ENCODE measurements at regions not wholly inside any gene's neighbourhood (a gene's known extent, or its start where the extent isn't known, plus 50 kb on each side); places are given as distances from the start of the nearest gene placed in this dataset.
A peak's percentile ranks its signal among the peaks of the same experiment; 100 is the strongest.

- ATAC-seq (no peak), DNase-seq (ENCODE audit: low spot score) (no peak)
- no peak overlapping the region for H3K4me3 Mint-ChIP-seq
- Histone ChIP-seq H3K36me3 (ENCODE audit: insufficient read depth) (no peaks in the 10 kb centered on the region), H3K27ac (ENCODE audit: low read depth) (no peak overlapping the region), H3K4me3 (no peak overlapping the region), H3K79me2 (replicated peaks; ENCODE audit: insufficient read depth) (no peaks in the 10 kb centered on the region), H3K9me2 (ENCODE audit: insufficient read depth) (peaks cover 12% of the 10 kb centered on the region; the same call in 1 of the 2 replicates), H2AFZ (no peak overlapping the region; the same call in 1 of the 2 replicates), H3F3A (replicated peaks; ENCODE audit: low read depth) (no peaks in the 10 kb centered on the region), H4K20me1 (replicated peaks; ENCODE audit: insufficient read depth) (no peaks in the 10 kb centered on the region), H3K27me3 (ENCODE audit: insufficient read depth) (no peaks in the 10 kb centered on the region), H3K4me1 (ENCODE audit: insufficient read depth) (no peaks in the 10 kb centered on the region), H3K4me2 (no peak overlapping the region)
- H3K9me3 Mint-ChIP-seq = peaks cover 6% of the 10 kb centered on the region; the same call in 2 of the 3 replicates
- TF ChIP-seq ZNF331 (CRISPR knock-in tag; IDR thresholded peaks at IDR 0.05; ENCODE audit: low read depth) = no peak
- H3K27ac Mint-ChIP-seq = no peak overlapping the region
- peaks cover 3% of the 10 kb centered on the region; the same call in 2 of the 3 replicates for H3K36me3 Mint-ChIP-seq (ENCODE audit: low read depth)
- no peaks in the 10 kb centered on the region for H3K27me3 Mint-ChIP-seq (ENCODE audit: insufficient read depth, low read depth, poor library complexity)
- H3K4me1 Mint-ChIP-seq = no peaks in the 10 kb centered on the region
Measured at GRCh38 chr6:80544976-80545722, 438.7 kb downstream of the BCKDHB start.

- Mint-ChIP-seq H3K27ac (no peak overlapping the region), H3K36me3 (ENCODE audit: low read depth) (no peaks in the 10 kb centered on the region), H3K9me3 (peaks cover 3% of the 10 kb centered on the region; the same call in 1 of the 3 replicates), H3K4me3 (no peak overlapping the region), H3K27me3 (ENCODE audit: insufficient read depth, low read depth, poor library complexity) (no peaks in the 10 kb centered on the region), H3K4me1 (no peaks in the 10 kb centered on the region)
- H3K4me1 ChIP-seq (ENCODE audit: insufficient read depth) = no peaks in the 10 kb centered on the region
- no peak overlapping the region for H3K4me3 ChIP-seq
- TF ChIP-seq ZNF114 (CRISPR knock-in tag; IDR thresholded peaks at IDR 0.05) = no peak
- TF ChIP-seq JUNB (IDR thresholded peaks at IDR 0.05; ENCODE audit: unreplicated experiment) = no peak
- TF ChIP-seq ETS1 (IDR thresholded peaks at IDR 0.05) = no peak
- no peak for TF ChIP-seq CREB1 (CRISPR knock-in tag; IDR thresholded peaks at IDR 0.05; ENCODE audit: low read depth)
- no peak overlapping the region for H3K27ac ChIP-seq (ENCODE audit: low read depth)
- H3K79me2 ChIP-seq (replicated peaks; ENCODE audit: insufficient read depth) = no peaks in the 10 kb centered on the region
- H2AFZ ChIP-seq = peak overlapping the region; percentile 83; the same call in 1 of the 2 replicates
- no peaks in the 10 kb centered on the region for H4K20me1 ChIP-seq (replicated peaks; ENCODE audit: insufficient read depth)
- H3K9me2 ChIP-seq (ENCODE audit: insufficient read depth) = peaks cover 10% of the 10 kb centered on the region; the same call in 1 of the 2 replicates
- no peaks in the 10 kb centered on the region for H3K27me3 ChIP-seq (ENCODE audit: insufficient read depth)
- DNase-seq (ENCODE audit: low spot score) = no peak
- no peaks in the 10 kb centered on the region for H3K36me3 ChIP-seq (ENCODE audit: insufficient read depth)
- no peak overlapping the region for H3K4me2 ChIP-seq
- H3F3A ChIP-seq (replicated peaks; ENCODE audit: low read depth) = no peaks in the 10 kb centered on the region
- no peak for ATAC-seq
Measured at GRCh38 chr6:80544555-80544954, 438.1 kb downstream of the BCKDHB start.

DNA sequence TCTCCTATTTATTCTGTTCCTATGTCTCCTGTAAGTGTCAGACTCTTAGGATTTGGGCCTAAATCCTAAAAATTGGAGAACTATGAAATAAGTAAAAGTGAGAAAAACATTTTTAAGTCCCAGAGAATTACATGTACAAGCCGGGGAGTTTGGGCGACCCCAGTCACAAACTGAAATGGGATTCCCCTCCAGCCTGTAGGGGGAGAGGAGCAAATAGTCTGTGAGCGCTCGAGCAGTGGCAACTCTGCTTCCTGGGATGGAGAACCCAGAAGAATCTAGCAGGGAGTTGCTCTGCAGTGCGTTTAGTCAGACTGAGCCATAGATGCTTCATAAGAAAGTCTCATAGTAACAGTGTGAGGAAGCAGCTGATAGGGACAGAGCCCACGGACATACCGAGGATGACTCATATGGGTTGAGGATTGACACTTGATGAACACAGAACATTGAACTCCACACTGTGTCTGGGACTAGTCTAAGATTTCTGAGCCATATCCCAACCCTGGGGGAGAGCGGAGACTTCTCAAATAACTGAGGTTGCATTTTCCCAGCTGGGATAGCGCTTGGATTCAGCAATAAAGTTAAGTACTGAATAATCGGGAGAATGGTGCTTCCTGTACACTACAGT lies 437.2 kb downstream of the BCKDHB start:
- H3K27me3 ChIP-seq (ENCODE audit: insufficient read depth) = no peaks in the 10 kb centered on the region
- Mint-ChIP-seq H3K27ac (no peak overlapping the region), H3K9me3 (no peaks in the 10 kb centered on the region), H3K4me3 (no peak overlapping the region), H3K27me3 (ENCODE audit: insufficient read depth, low read depth, poor library complexity) (no peaks in the 10 kb centered on the region), H3K36me3 (ENCODE audit: low read depth) (no peaks in the 10 kb centered on the region), H3K4me1 (no peaks in the 10 kb centered on the region)
- ATAC-seq (peak; percentile 65), DNase-seq (ENCODE audit: low spot score) (peak; percentile 28)
- H3K27ac ChIP-seq (ENCODE audit: low read depth) = no peak overlapping the region
- no peaks in the 10 kb centered on the region for H3K4me1 ChIP-seq (ENCODE audit: insufficient read depth)
- H3K4me2 ChIP-seq = no peak overlapping the region
- H3K36me3 ChIP-seq (ENCODE audit: insufficient read depth) = no peaks in the 10 kb centered on the region
- no peak overlapping the region for H3K4me3 ChIP-seq
- H3K9me2 ChIP-seq (ENCODE audit: insufficient read depth) = peaks cover 6% of the 10 kb centered on the region; the same call in 1 of the 2 replicates
- H3F3A ChIP-seq (replicated peaks; ENCODE audit: low read depth) = no peaks in the 10 kb centered on the region
- H2AFZ ChIP-seq = peak overlapping the region; percentile 18; the same call in 1 of the 2 replicates
- TF ChIP-seq ZNF114 (CRISPR knock-in tag; IDR thresholded peaks at IDR 0.05) = no peak
- TF ChIP-seq EZH2phosphoT487 (IDR thresholded peaks at IDR 0.05; ENCODE audit: unreplicated experiment) = no peak
- no peak for TF ChIP-seq JUNB (IDR thresholded peaks at IDR 0.05; ENCODE audit: unreplicated experiment)
- TF ChIP-seq EZH2 (IDR thresholded peaks at IDR 0.05; ENCODE audit: low read depth, unreplicated experiment) = no peak
- peak in 1 of 2 experiments; percentile 34; a peak in 2 of 4 replicates for TF ChIP-seq CTCF (conservative IDR thresholded peaks at IDR 0.05; ENCODE audit: low read depth in 2 of 2)
- no peaks in the 10 kb centered on the region for H3K79me2 ChIP-seq (replicated peaks; ENCODE audit: insufficient read depth)
- H4K20me1 ChIP-seq (replicated peaks; ENCODE audit: insufficient read depth) = no peaks in the 10 kb centered on the region

Data from GM23338 (cell line).